CD14-positive monocyte (primary cell): ENCODE measurements at regions not wholly inside any gene's neighbourhood (a gene's known extent, or its start where the extent isn't known, plus 50 kb on each side); places are given as distances from the start of the nearest gene placed in this dataset. TPM values are rescaled to one million over a fixed set of nuclear protein-coding genes. Genes with fewer than 3 reads are reported as not detected.

Source experiments
- DNase-seq, 3 donors: peaks; one replicate each; pipeline ENCODE4 v3.0.0-alpha.2; 2011 to 2022
- H2AFZ ChIP-seq: 2 replicates; pipeline ENCODE4 v1.6.0; 2012; ENCODE audit warnings: mild to moderate bottlenecking, low read depth, low read length, inconsistent platforms; ENCODE audit not compliant: insufficient read depth, poor library complexity, severe bottlenecking
- H3K27ac ChIP-seq, 2 donors: 1 replicate in 1 of 2; 2 replicates in 1 of 2; pipeline ENCODE4 v1.5.1; 2012 to 2013; ENCODE audit warnings: low read length in 2 of 2, control low read depth in 1 of 2, inconsistent platforms in 1 of 2, low read depth in 1 of 2, mild to moderate bottlenecking in 1 of 2
- H3K27me3 ChIP-seq, 2 donors: one replicate each; pipeline versions ENCODE4 v1.6.0 to v1.6.1; 2011 to 2013; ENCODE audit warnings: low read length in 2 of 2; ENCODE audit not compliant: control insufficient read depth in 2 of 2, insufficient read depth in 2 of 2
- H3K36me3 ChIP-seq, 2 donors: replicated peaks in 1 of 2; 1 replicate in 1 of 2; 2 replicates in 1 of 2; pipeline versions ENCODE4 v1.5.1 to v1.6.1; 2012 to 2013; ENCODE audit warnings: low read length in 2 of 2, control low read depth in 1 of 2, inconsistent platforms in 1 of 2, mild to moderate bottlenecking in 1 of 2; ENCODE audit not compliant: insufficient read depth in 2 of 2, control insufficient read depth in 1 of 2
- H3K4me1 ChIP-seq, 2 donors: 1 replicate in 1 of 2; 2 replicates in 1 of 2; pipeline versions ENCODE4 v1.5.1 to v1.6.1; 2012 to 2013; ENCODE audit warnings: low read length in 2 of 2, control low read depth in 1 of 2, inconsistent platforms in 1 of 2, mild to moderate bottlenecking in 1 of 2, moderate library complexity in 1 of 2; ENCODE audit not compliant: insufficient read depth in 2 of 2, control insufficient read depth in 1 of 2
- H3K4me2 ChIP-seq: replicated peaks from 2 replicates; pipeline ENCODE3; 2012; ENCODE audit warnings: low read length, moderate library complexity, mild to moderate bottlenecking; ENCODE audit not compliant: poor library complexity, severe bottlenecking; ENCODE audit errors: extremely low read depth
- H3K4me3 ChIP-seq, 3 experiments: fragments of 200-600 bp in 1 of 3; sonication (generic) in 1 of 3; replicated peaks in 1 of 3; 1 replicate in 2 of 3; 2 replicates in 1 of 3; pipeline ENCODE4 v1.5.1; 2011 to 2013; ENCODE audit warnings: low read length in 3 of 3, mild to moderate bottlenecking in 3 of 3, control low read depth in 2 of 3, low read depth in 2 of 3, inconsistent platforms in 1 of 3, moderate library complexity in 1 of 3
- H3K79me2 ChIP-seq: 2 replicates; pipeline ENCODE4 v1.6.0; 2012; ENCODE audit warnings: mild to moderate bottlenecking, control low read depth, inconsistent platforms, low read length, moderate library complexity; ENCODE audit not compliant: insufficient read depth
- H3K9ac ChIP-seq: 2 replicates; pipeline ENCODE4 v1.6.0; 2017; ENCODE audit warnings: low read length, mild to moderate bottlenecking; ENCODE audit not compliant: insufficient read depth, poor library complexity, severe bottlenecking
- H3K9me3 ChIP-seq, 2 donors: replicated peaks in 1 of 2; 1 replicate in 1 of 2; 2 replicates in 1 of 2; pipeline versions ENCODE4 v1.5.1 to v1.6.1; 2012 to 2013; ENCODE audit warnings: low read length in 2 of 2, control low read depth in 1 of 2; ENCODE audit not compliant: control insufficient read depth in 1 of 2, insufficient read depth in 1 of 2
- H4K20me1 ChIP-seq: 2 replicates; pipeline ENCODE4 v1.6.0; 2012; ENCODE audit warnings: mild to moderate bottlenecking, low read length, control low read depth, moderate library complexity; ENCODE audit not compliant: insufficient read depth
- H3K27ac Mint-ChIP-seq, 7 donors: one replicate each; pipeline ENCODE4 v1.8.0; 2020; ENCODE audit warnings: mild to moderate bottlenecking in 7 of 7, mixed read lengths in 7 of 7, moderate library complexity in 6 of 7, inconsistent platforms in 2 of 7
- H3K27me3 Mint-ChIP-seq, 3 donors: one replicate each; pipeline ENCODE4 v1.8.0; 2021 to 2022; ENCODE audit warnings: low read depth in 3 of 3, mild to moderate bottlenecking in 3 of 3, mixed read lengths in 3 of 3, moderate library complexity in 3 of 3, inconsistent platforms in 1 of 3
- H3K36me3 Mint-ChIP-seq, 2 donors: one replicate each; pipeline ENCODE4 v1.8.0; 2020; ENCODE audit warnings: mixed read lengths in 2 of 2, inconsistent platforms in 1 of 2, mild to moderate bottlenecking in 1 of 2
- H3K4me1 Mint-ChIP-seq: one replicate; pipeline ENCODE4 v1.8.0; 2020; ENCODE audit warnings: mild to moderate bottlenecking, mixed read lengths
- H3K4me3 Mint-ChIP-seq, 2 donors: one replicate each; pipeline ENCODE4 v1.8.0; 2020; ENCODE audit warnings: mild to moderate bottlenecking in 2 of 2, mixed read lengths in 2 of 2, moderate library complexity in 1 of 2
- H3K9me3 Mint-ChIP-seq, 7 donors: one replicate each; pipeline ENCODE4 v1.8.0; 2020 to 2022; ENCODE audit warnings: mixed read lengths in 7 of 7, mild to moderate bottlenecking in 6 of 7, moderate library complexity in 6 of 7, inconsistent platforms in 2 of 7
- CTCF ChIP-seq: fragments of 200-600 bp; IDR thresholded peaks from one replicate; pipeline ENCODE4 v1.8.0; 2022; ENCODE audit warnings: antibody characterized with exemption, mild to moderate bottlenecking
- WGBS: methylation state at CpG from one replicate; pipeline ENCODE4 v1.1.5; 2013; ENCODE audit warnings: missing lambda C conversion rate; ENCODE audit not compliant: insufficient coverage; 5-methylcytosine and 5-hydroxymethylcytosine counted together
- intact Hi-C, 2 donors: fragments of 100-400 bp; cut with micrococcal nuclease; formaldehyde crosslinking; loops; one replicate each; pipeline versions ENCODE4 v1.15.0 to v1.15.1; 2023
- small RNA-seq: library from RNA; depleted of rRNA; stranded (forward); fragments of <200 nt; gene quantifications from one replicate; pipeline ENCODE3, GENCODE V24; 2012; ENCODE audit warnings: low read depth; ENCODE audit not compliant: insufficient read length

DNA sequence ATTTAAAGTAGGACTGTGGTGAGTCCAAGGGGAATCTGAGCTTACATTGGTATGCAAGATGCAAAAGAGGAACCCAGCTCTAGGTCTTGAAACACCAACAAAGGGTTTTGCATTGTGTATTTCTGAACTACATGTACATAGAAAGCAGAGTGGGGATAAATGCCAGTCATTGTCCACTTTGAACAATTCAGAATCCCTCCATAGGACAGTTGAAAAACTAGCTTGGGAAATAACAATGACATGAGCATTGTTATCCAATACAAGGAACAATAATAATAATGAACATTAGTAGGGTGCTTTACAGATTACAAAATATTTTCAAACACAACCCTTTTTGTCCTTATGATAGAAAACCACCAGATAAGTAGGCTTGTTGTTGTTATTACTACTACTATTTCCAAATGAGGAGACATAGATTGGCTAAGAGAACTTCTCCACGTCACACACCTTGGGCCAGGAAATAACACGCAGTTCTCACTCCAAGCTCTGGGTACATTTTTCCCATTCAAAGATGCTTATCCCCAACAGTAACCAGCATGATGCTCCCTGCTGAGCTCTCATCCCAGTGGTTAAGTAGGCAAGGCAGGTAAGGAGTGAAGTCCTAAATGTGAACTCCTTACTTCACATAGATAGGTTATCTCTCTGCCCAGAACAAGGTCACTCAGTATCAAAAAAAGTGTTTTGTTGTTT is 51.7 kb upstream of the RASSF8 start:
- H3K9ac ChIP-seq, result no peak overlapping the region
- H2AFZ ChIP-seq, result no peak overlapping the region
- Mint-ChIP-seq H3K4me1 (no peaks in the 10 kb centered on the region), H3K27me3 (peaks cover 1 to 2% (median 2%) of the 10 kb centered on the region in 3 donors), H3K9me3 (peaks cover 0 to 5% (median 0%) of the 10 kb centered on the region in 7 donors), H3K27ac (no peak overlapping the region), H3K4me3 (no peak overlapping the region), H3K36me3 (no peaks in the 10 kb centered on the region)
- no peaks in the 10 kb centered on the region for H3K9me3 ChIP-seq
- no peak overlapping the region for H3K27ac ChIP-seq
- no peaks in the 10 kb centered on the region for H3K27me3 ChIP-seq
- H3K4me1 ChIP-seq, result no peaks in the 10 kb centered on the region
- H3K36me3 ChIP-seq, result no peaks in the 10 kb centered on the region
- H4K20me1 ChIP-seq, result no peaks in the 10 kb centered on the region
- no peak overlapping the region for H3K4me3 ChIP-seq
- intact Hi-C loops, result no loop called here
- DNase-seq, result no peak
- TF ChIP-seq CTCF, result no peak
- H3K79me2 ChIP-seq, result no peaks in the 10 kb centered on the region
- WGBS, result no CpG with 5 or more reads among the region's 2 CpGs
- H3K4me2 ChIP-seq, result no peak overlapping the region

Small RNA genes lying in the stretch of these regions (small RNA-seq; reads per million reads assigned to genes)
- gene RN7SKP262, result not detected
